OCI-LY1 (cell line): ENCODE measurements at regions not wholly inside any gene's neighbourhood (a gene's known extent, or its start where the extent isn't known, plus 50 kb on each side); places are given as distances from the start of the nearest gene placed in this dataset.

Experiments used
- H2AFZ ChIP-seq: fragments of 200-600 bp; sonication (generic), shearing (Covaris generic); 2 replicates; pipeline ENCODE4 v1.6.0; 2014; ENCODE audit warnings: antibody characterized with exemption, mild to moderate bottlenecking, low read length
- H3F3A ChIP-seq: fragments of 200-600 bp; sonication (generic), shearing (Covaris generic); 2 replicates; pipeline ENCODE4 v1.6.0; 2014; ENCODE audit warnings: mild to moderate bottlenecking, antibody characterized with exemption, low read length, moderate library complexity; ENCODE audit not compliant: insufficient read depth
- H3K27ac ChIP-seq: fragments of 200-600 bp; sonication (generic); 2 replicates; pipeline ENCODE4 v1.5.1; 2014; ENCODE audit warnings: low read length, mixed run types, mild to moderate bottlenecking, low read depth; ENCODE audit not compliant: poor library complexity, severe bottlenecking
- H3K27me3 ChIP-seq: fragments of 200-600 bp; sonication (generic); 2 replicates; pipeline ENCODE4 v1.6.0; 2014; ENCODE audit warnings: antibody characterized with exemption, mild to moderate bottlenecking, low read length, moderate library complexity; ENCODE audit not compliant: insufficient read depth
- H3K36me3 ChIP-seq: fragments of 200-600 bp; sonication (generic); 2 replicates; pipeline ENCODE4 v1.6.1; 2014; ENCODE audit warnings: mild to moderate bottlenecking, antibody characterized with exemption, low read length, moderate library complexity, mixed read lengths; ENCODE audit not compliant: insufficient read depth
- H3K4me1 ChIP-seq: fragments of 200-600 bp; sonication (generic); 2 replicates; pipeline ENCODE4 v1.5.1; 2014; ENCODE audit warnings: mild to moderate bottlenecking, low read length, moderate library complexity; ENCODE audit not compliant: insufficient read depth, severe bottlenecking
- H3K4me2 ChIP-seq: fragments of 200-600 bp; sonication (generic), shearing (Covaris generic); 2 replicates; pipeline ENCODE4 v1.6.1; 2014; ENCODE audit warnings: low read length
- H3K4me3 ChIP-seq: fragments of 200-600 bp; sonication (generic); 2 replicates; pipeline ENCODE4 v1.5.1; 2014; ENCODE audit warnings: low read length, low read depth, mild to moderate bottlenecking, mixed read lengths; ENCODE audit not compliant: poor library complexity, severe bottlenecking
- H3K79me2 ChIP-seq: fragments of 200-600 bp; shearing (Covaris generic); 2 replicates; pipeline ENCODE4 v1.6.1; 2016; ENCODE audit warnings: mixed run types, low read length, mixed read lengths; ENCODE audit not compliant: insufficient read depth
- H3K9ac ChIP-seq: fragments of 200-600 bp; sonication (generic), shearing (Covaris generic); 2 replicates; pipeline ENCODE4 v1.6.1; 2014; ENCODE audit warnings: mild to moderate bottlenecking, low read length, mixed read lengths
- H3K9me2 ChIP-seq: fragments of 200-600 bp; sonication (generic), shearing (Covaris generic); 2 replicates; pipeline ENCODE4 v1.6.1; 2014; ENCODE audit warnings: low read depth, mild to moderate bottlenecking, low read length, mixed read lengths
- H3K9me3 ChIP-seq: fragments of 200-600 bp; shearing (Covaris generic); 2 replicates; pipeline ENCODE4 v1.6.1; 2014; ENCODE audit warnings: low read length, mixed read lengths
- H4K20me1 ChIP-seq: fragments of 200-600 bp; sonication (generic), shearing (Covaris generic); 2 replicates; pipeline ENCODE4 v1.6.0; 2016; ENCODE audit warnings: mild to moderate bottlenecking, low read length; ENCODE audit not compliant: insufficient read depth
- EZH2 ChIP-seq: fragments of 200-600 bp; sonication (generic), shearing (Covaris generic); IDR thresholded peaks from 2 replicates; pipeline ENCODE4 v1.8.0; 2017; ENCODE audit warnings: borderline replicate concordance, mixed run types, mild to moderate bottlenecking, antibody characterized with exemption, low read length, moderate library complexity, mixed read lengths
- TF ChIP-seq, protein P1 (sequence below): fragments of 200-600 bp; sonication (generic), shearing (Covaris generic); IDR thresholded peaks from 2 replicates; pipeline ENCODE4 v1.5.1; 2017; ENCODE audit warnings: mild to moderate bottlenecking, antibody characterized with exemption, low read length, moderate library complexity, mixed read lengths

DNA sequence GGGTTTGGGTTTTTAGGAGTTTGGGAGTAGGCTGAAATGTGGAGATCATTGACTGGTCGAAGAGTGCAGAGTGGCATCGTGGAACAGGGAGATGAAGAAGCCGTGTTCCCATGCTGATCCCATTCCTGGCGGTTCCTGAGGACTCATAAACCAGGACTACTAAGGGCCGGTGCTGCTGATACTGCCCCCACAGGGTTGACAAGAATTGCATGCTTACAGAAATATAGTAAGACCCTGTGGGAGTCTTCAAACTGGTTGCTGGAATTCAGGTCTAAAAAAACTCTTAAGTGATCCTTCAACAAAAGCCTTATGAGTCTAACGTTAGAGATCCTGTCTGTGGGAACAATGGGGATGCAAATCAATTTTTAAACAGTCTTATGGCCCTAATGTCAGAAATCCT, 64.0 kb upstream of the ARHGAP5 start:
- no peaks in the 10 kb centered on the region for H3K9me3 ChIP-seq

DNA sequence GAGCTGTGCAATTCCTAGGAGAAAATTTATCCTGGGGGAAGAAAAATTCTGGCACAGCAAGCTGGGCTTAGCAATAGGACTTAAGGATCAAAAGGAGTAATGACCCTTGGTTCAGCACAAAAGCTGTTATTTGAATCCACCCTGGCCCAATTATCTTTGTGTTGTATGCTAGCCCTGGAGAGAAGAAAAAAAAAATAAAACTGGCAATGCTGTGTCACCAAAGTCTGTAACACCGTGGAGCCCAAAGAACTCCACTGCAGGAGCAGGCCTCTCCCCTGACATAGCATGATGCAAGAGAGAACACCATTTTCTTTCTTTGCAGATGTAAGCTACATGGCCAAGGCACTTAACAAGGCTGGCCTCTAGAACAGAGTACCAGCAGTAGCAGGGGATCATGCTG, 63.0 kb upstream of the ARHGAP5 start:
- Histone ChIP-seq H3K27ac (no peak overlapping the region), H3K4me3 (no peak overlapping the region), H3K4me2 (no peak overlapping the region), H4K20me1 (no peaks in the 10 kb centered on the region), H3K9me3 (no peaks in the 10 kb centered on the region), H3K9ac (no peak overlapping the region), H3K9me2 (no peaks in the 10 kb centered on the region), H3K79me2 (no peaks in the 10 kb centered on the region), H3K27me3 (no peaks in the 10 kb centered on the region), H2AFZ (no peak overlapping the region), H3K36me3 (no peaks in the 10 kb centered on the region), H3F3A (no peaks in the 10 kb centered on the region), H3K4me1 (no peaks in the 10 kb centered on the region)
- TF ChIP-seq EZH2, result no peak
- TF ChIP-seq, protein P1, sequence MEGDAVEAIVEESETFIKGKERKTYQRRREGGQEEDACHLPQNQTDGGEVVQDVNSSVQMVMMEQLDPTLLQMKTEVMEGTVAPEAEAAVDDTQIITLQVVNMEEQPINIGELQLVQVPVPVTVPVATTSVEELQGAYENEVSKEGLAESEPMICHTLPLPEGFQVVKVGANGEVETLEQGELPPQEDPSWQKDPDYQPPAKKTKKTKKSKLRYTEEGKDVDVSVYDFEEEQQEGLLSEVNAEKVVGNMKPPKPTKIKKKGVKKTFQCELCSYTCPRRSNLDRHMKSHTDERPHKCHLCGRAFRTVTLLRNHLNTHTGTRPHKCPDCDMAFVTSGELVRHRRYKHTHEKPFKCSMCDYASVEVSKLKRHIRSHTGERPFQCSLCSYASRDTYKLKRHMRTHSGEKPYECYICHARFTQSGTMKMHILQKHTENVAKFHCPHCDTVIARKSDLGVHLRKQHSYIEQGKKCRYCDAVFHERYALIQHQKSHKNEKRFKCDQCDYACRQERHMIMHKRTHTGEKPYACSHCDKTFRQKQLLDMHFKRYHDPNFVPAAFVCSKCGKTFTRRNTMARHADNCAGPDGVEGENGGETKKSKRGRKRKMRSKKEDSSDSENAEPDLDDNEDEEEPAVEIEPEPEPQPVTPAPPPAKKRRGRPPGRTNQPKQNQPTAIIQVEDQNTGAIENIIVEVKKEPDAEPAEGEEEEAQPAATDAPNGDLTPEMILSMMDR, result no peak

More for the DNA sequence above, 64.0 kb upstream of the ARHGAP5 start:
- Histone ChIP-seq H3K79me2 (no peaks in the 10 kb centered on the region), H3K9me2 (no peaks in the 10 kb centered on the region), H3K9ac (no peak overlapping the region), H3F3A (no peaks in the 10 kb centered on the region), H3K4me2 (no peak overlapping the region), H4K20me1 (no peaks in the 10 kb centered on the region), H3K4me3 (no peak overlapping the region), H3K27me3 (no peaks in the 10 kb centered on the region), H3K4me1 (no peaks in the 10 kb centered on the region), H2AFZ (no peak overlapping the region), H3K36me3 (no peaks in the 10 kb centered on the region), H3K27ac (no peak overlapping the region)
- TF ChIP-seq, protein P1, result peak; percentile 11; the same call in 1 of the 2 replicates
- no peak for TF ChIP-seq EZH2

DNA sequence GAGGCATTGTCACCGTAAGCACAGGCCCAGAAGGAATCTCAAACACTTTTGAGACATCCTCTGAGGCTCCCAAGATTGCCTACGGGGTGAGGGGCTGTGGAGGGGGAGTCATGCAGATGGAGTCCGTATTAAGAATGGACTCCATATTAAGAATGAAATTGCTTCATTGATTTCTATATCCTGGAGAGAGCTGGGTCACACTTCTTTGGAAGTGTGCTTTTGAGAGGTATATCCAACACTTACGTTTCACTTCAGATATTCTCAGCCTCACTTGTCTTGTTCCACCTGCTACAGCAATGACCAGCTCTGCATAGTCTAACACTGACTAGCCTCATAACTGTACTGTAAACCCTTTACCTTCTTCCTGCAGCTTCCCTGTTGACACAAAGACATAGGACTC, 62.6 kb upstream of the ARHGAP5 start:
- no peaks in the 10 kb centered on the region for H3K36me3 ChIP-seq
- H3K4me2 ChIP-seq, result no peak overlapping the region
- H4K20me1 ChIP-seq, result no peaks in the 10 kb centered on the region
- TF ChIP-seq, protein P1, result no peak
- no peak for TF ChIP-seq EZH2
- no peak overlapping the region for H2AFZ ChIP-seq
- no peaks in the 10 kb centered on the region for H3K79me2 ChIP-seq
- no peak overlapping the region for H3K27ac ChIP-seq
- H3K9me3 ChIP-seq, result no peaks in the 10 kb centered on the region
- H3K4me1 ChIP-seq, result no peaks in the 10 kb centered on the region
- H3K4me3 ChIP-seq, result no peak overlapping the region
- H3K9ac ChIP-seq, result no peak overlapping the region
- H3K27me3 ChIP-seq, result no peaks in the 10 kb centered on the region
- no peaks in the 10 kb centered on the region for H3K9me2 ChIP-seq
- no peaks in the 10 kb centered on the region for H3F3A ChIP-seq
